Gastroesophageal sphincter (tissue), 4 donors: ENCODE measurements at regions not wholly inside any gene's neighbourhood (a gene's known extent, or its start where the extent isn't known, plus 50 kb on each side); places are given as distances from the start of the nearest gene placed in this dataset.

Source experiments
- ATAC-seq: fragments of 150-250 bp; one replicate; pipeline ENCODE4 v1.9.1; 2016; ENCODE audit warnings: mild to moderate bottlenecking, moderate library complexity
- H3K27ac ChIP-seq, 4 donors: fragments of 200-600 bp; sonication (generic) in 3 of 4; 1 replicate in 3 of 4; 2 replicates in 1 of 4; pipeline ENCODE4 v1.5.1; 2016 to 2019
- H3K27me3 ChIP-seq: fragments of 200-600 bp; sonication (generic); one replicate; pipeline ENCODE4 v1.5.1; 2019
- H3K36me3 ChIP-seq, 2 donors: fragments of 200-600 bp; sonication (generic); one replicate each; pipeline ENCODE4 v1.5.1; 2019; ENCODE audit warnings: control low read depth in 1 of 2
- H3K4me1 ChIP-seq, 3 donors: fragments of 200-600 bp; sonication (generic); 1 replicate in 2 of 3; 2 replicates in 1 of 3; pipeline ENCODE4 v1.5.1; 2016 to 2019; ENCODE audit warnings: control low read depth in 2 of 3
- H3K4me3 ChIP-seq, 2 donors: fragments of 200-600 bp; sonication (generic); one replicate each; pipeline ENCODE4 v1.5.1; 2019; ENCODE audit warnings: mild to moderate bottlenecking in 1 of 2, moderate library complexity in 1 of 2
- H3K9me3 ChIP-seq, 3 donors: fragments of 200-600 bp; sonication (generic); one replicate each; pipeline ENCODE4 v1.5.1; 2017 to 2019; ENCODE audit warnings: control low read depth in 2 of 3
- CTCF ChIP-seq, 4 experiments: fragments of 200-600 bp in 2 of 4; fragments of 450-650 bp in 2 of 4; sonication (generic) in 1 of 4; IDR thresholded peaks; one replicate each; pipeline ENCODE4 v1.5.1; 2017 to 2019; ENCODE audit warnings: antibody characterized with exemption in 4 of 4, mild to moderate bottlenecking in 2 of 4, moderate library complexity in 2 of 4
- EP300 ChIP-seq: sonication (generic); formaldehyde crosslinking; IDR thresholded peaks from one replicate; pipeline ENCODE4 v1.6.1; 2017; ENCODE audit warnings: antibody characterized with exemption, mild to moderate bottlenecking
- POLR2A ChIP-seq, 2 donors: fragments of 450-650 bp; IDR thresholded peaks; one replicate each; pipeline ENCODE4 v1.6.1; 2017; ENCODE audit warnings: antibody characterized with exemption in 2 of 2, mild to moderate bottlenecking in 2 of 2, moderate library complexity in 1 of 2
- POLR2AphosphoS5 ChIP-seq: sonication (generic); formaldehyde crosslinking; IDR thresholded peaks from one replicate; pipeline ENCODE4 v1.6.1; 2017; ENCODE audit warnings: antibody characterized with exemption
- WGBS, 2 donors: methylation state at CpG; one replicate each; pipeline ENCODE4 v1.1.5; 2018; ENCODE audit warnings: low coverage in 1 of 2; 5-methylcytosine and 5-hydroxymethylcytosine counted together

- no peaks in the 10 kb centered on the region for H3K36me3 ChIP-seq
- TF ChIP-seq POLR2AphosphoS5: no peak
- TF ChIP-seq POLR2A (IDR thresholded peaks at IDR 0.05): no peak
- no peak for TF ChIP-seq EP300
- TF ChIP-seq CTCF (IDR thresholded peaks at IDR 0.05): no peak
- H3K9me3 ChIP-seq: peaks cover 0 to 13% (median 0%) of the 10 kb centered on the region in 3 donors
- 91 to 93% methylated on average over 2 of the region's 2 CpGs for WGBS, 2 donors
- no peak for ATAC-seq
- no peak overlapping the region for H3K27ac ChIP-seq
- no peaks in the 10 kb centered on the region for H3K27me3 ChIP-seq
- H3K4me3 ChIP-seq: no peak overlapping the region
- no peaks in the 10 kb centered on the region for H3K4me1 ChIP-seq
Measured at GRCh38 chr18:41899535-41899934, 55.5 kb upstream of the PIK3C3 start.

- Histone ChIP-seq H3K27me3 (no peaks in the 10 kb centered on the region), H3K4me3 (no peak overlapping the region), H3K9me3 (peaks cover 0 to 13% (median 0%) of the 10 kb centered on the region in 3 donors), H3K27ac (no peak overlapping the region), H3K4me1 (no peaks in the 10 kb centered on the region), H3K36me3 (no peaks in the 10 kb centered on the region)
- ATAC-seq: no peak
- TF ChIP-seq EP300 (no peak), CTCF (IDR thresholded peaks at IDR 0.05) (no peak)
Measured at GRCh38 chr18:41893432-41893831, 61.6 kb upstream of the PIK3C3 start.

- Histone ChIP-seq H3K4me3 (no peak overlapping the region), H3K27ac (no peak overlapping the region), H3K9me3 (no peaks in the 10 kb centered on the region), H3K4me1 (no peaks in the 10 kb centered on the region), H3K27me3 (no peaks in the 10 kb centered on the region), H3K36me3 (no peaks in the 10 kb centered on the region)
- 33 to 50% methylated on average over 1 of the region's 1 CpG for WGBS, 2 donors
- no peak for ATAC-seq
- TF ChIP-seq EP300: no peak
- TF ChIP-seq POLR2A (IDR thresholded peaks at IDR 0.05): no peak
- TF ChIP-seq POLR2AphosphoS5: no peak
Measured at GRCh38 chr18:41887100-41887499, 67.9 kb upstream of the PIK3C3 start.

GRCh38 chr18:41886126-41886807 is 68.8 kb upstream of the PIK3C3 start:
- Histone ChIP-seq H3K4me1 (no peaks in the 10 kb centered on the region), H3K9me3 (no peaks in the 10 kb centered on the region), H3K27me3 (no peaks in the 10 kb centered on the region), H3K27ac (no peak overlapping the region), H3K4me3 (no peak overlapping the region), H3K36me3 (no peaks in the 10 kb centered on the region)
- no peak for TF ChIP-seq POLR2A (IDR thresholded peaks at IDR 0.05)
- TF ChIP-seq CTCF (IDR thresholded peaks at IDR 0.05): no peak
- TF ChIP-seq EP300: no peak
- TF ChIP-seq POLR2AphosphoS5: no peak
- ATAC-seq: no peak
- 30 to 35% methylated on average over 8 to 11 of the region's 12 CpGs for WGBS, 2 donors

GRCh38 chr18:41881285-41881684 is 73.7 kb upstream of the PIK3C3 start:
- no peak for TF ChIP-seq CTCF (IDR thresholded peaks at IDR 0.05)
- no peak for TF ChIP-seq POLR2A (IDR thresholded peaks at IDR 0.05)
- no peak for TF ChIP-seq POLR2AphosphoS5
- no peak for TF ChIP-seq EP300
- 76 to 84% methylated on average over 3 of the region's 3 CpGs for WGBS, 2 donors
- Histone ChIP-seq H3K36me3 (no peaks in the 10 kb centered on the region), H3K27ac (no peak overlapping the region), H3K27me3 (no peaks in the 10 kb centered on the region), H3K9me3 (no peaks in the 10 kb centered on the region), H3K4me3 (no peak overlapping the region), H3K4me1 (no peaks in the 10 kb centered on the region)
- ATAC-seq: no peak
